OCI-LY1 (cell line): ENCODE measurements at regions not wholly inside any gene's neighbourhood (a gene's known extent, or its start where the extent isn't known, plus 50 kb on each side); places are given as distances from the start of the nearest gene placed in this dataset.

Source experiments
- H2AFZ ChIP-seq: fragments of 200-600 bp; sonication (generic), shearing (Covaris generic); 2 replicates; pipeline ENCODE4 v1.6.0; 2014; ENCODE audit warnings: antibody characterized with exemption, mild to moderate bottlenecking, low read length
- H3F3A ChIP-seq: fragments of 200-600 bp; sonication (generic), shearing (Covaris generic); 2 replicates; pipeline ENCODE4 v1.6.0; 2014; ENCODE audit warnings: mild to moderate bottlenecking, antibody characterized with exemption, low read length, moderate library complexity; ENCODE audit not compliant: insufficient read depth
- H3K27ac ChIP-seq: fragments of 200-600 bp; sonication (generic); 2 replicates; pipeline ENCODE4 v1.5.1; 2014; ENCODE audit warnings: low read length, mixed run types, mild to moderate bottlenecking, low read depth; ENCODE audit not compliant: poor library complexity, severe bottlenecking
- H3K27me3 ChIP-seq: fragments of 200-600 bp; sonication (generic); 2 replicates; pipeline ENCODE4 v1.6.0; 2014; ENCODE audit warnings: antibody characterized with exemption, mild to moderate bottlenecking, low read length, moderate library complexity; ENCODE audit not compliant: insufficient read depth
- H3K36me3 ChIP-seq: fragments of 200-600 bp; sonication (generic); 2 replicates; pipeline ENCODE4 v1.6.1; 2014; ENCODE audit warnings: mild to moderate bottlenecking, antibody characterized with exemption, low read length, moderate library complexity, mixed read lengths; ENCODE audit not compliant: insufficient read depth
- H3K4me1 ChIP-seq: fragments of 200-600 bp; sonication (generic); 2 replicates; pipeline ENCODE4 v1.5.1; 2014; ENCODE audit warnings: mild to moderate bottlenecking, low read length, moderate library complexity; ENCODE audit not compliant: insufficient read depth, severe bottlenecking
- H3K4me2 ChIP-seq: fragments of 200-600 bp; sonication (generic), shearing (Covaris generic); 2 replicates; pipeline ENCODE4 v1.6.1; 2014; ENCODE audit warnings: low read length
- H3K4me3 ChIP-seq: fragments of 200-600 bp; sonication (generic); 2 replicates; pipeline ENCODE4 v1.5.1; 2014; ENCODE audit warnings: low read length, low read depth, mild to moderate bottlenecking, mixed read lengths; ENCODE audit not compliant: poor library complexity, severe bottlenecking
- H3K79me2 ChIP-seq: fragments of 200-600 bp; shearing (Covaris generic); 2 replicates; pipeline ENCODE4 v1.6.1; 2016; ENCODE audit warnings: mixed run types, low read length, mixed read lengths; ENCODE audit not compliant: insufficient read depth
- H3K9ac ChIP-seq: fragments of 200-600 bp; sonication (generic), shearing (Covaris generic); 2 replicates; pipeline ENCODE4 v1.6.1; 2014; ENCODE audit warnings: mild to moderate bottlenecking, low read length, mixed read lengths
- H3K9me2 ChIP-seq: fragments of 200-600 bp; sonication (generic), shearing (Covaris generic); 2 replicates; pipeline ENCODE4 v1.6.1; 2014; ENCODE audit warnings: low read depth, mild to moderate bottlenecking, low read length, mixed read lengths
- H3K9me3 ChIP-seq: fragments of 200-600 bp; shearing (Covaris generic); 2 replicates; pipeline ENCODE4 v1.6.1; 2014; ENCODE audit warnings: low read length, mixed read lengths
- H4K20me1 ChIP-seq: fragments of 200-600 bp; sonication (generic), shearing (Covaris generic); 2 replicates; pipeline ENCODE4 v1.6.0; 2016; ENCODE audit warnings: mild to moderate bottlenecking, low read length; ENCODE audit not compliant: insufficient read depth
- EZH2 ChIP-seq: fragments of 200-600 bp; sonication (generic), shearing (Covaris generic); IDR thresholded peaks from 2 replicates; pipeline ENCODE4 v1.8.0; 2017; ENCODE audit warnings: borderline replicate concordance, mixed run types, mild to moderate bottlenecking, antibody characterized with exemption, low read length, moderate library complexity, mixed read lengths
- TF ChIP-seq, protein P1 (sequence below): fragments of 200-600 bp; sonication (generic), shearing (Covaris generic); IDR thresholded peaks from 2 replicates; pipeline ENCODE4 v1.5.1; 2017; ENCODE audit warnings: mild to moderate bottlenecking, antibody characterized with exemption, low read length, moderate library complexity, mixed read lengths

DNA sequence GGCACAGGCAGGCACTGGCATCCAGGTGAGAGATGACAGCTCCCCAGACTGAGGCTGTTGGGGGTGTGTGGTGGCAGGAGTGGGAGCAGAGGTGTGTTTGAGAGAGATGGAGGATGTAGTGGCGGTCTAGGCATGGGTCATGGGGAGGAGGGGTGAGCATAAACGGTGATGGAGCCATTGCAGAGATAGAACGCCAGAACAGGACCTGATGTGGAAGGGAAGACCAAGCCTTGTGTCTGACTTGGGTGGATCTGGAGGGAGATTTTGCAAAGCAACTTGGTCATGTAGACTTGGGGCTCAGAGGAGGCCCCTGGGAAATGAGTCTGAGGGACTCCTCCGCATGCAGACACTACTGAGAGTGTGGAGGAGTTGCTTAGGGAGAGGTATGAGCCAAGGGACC lies 50.0 kb upstream of the CLDN5 start:
- H3K9me3 ChIP-seq: no peaks in the 10 kb centered on the region
- H3K4me1 ChIP-seq: no peaks in the 10 kb centered on the region
- H3F3A ChIP-seq: no peaks in the 10 kb centered on the region
- H3K27me3 ChIP-seq: peaks cover 8% of the 10 kb centered on the region; the same call in 1 of the 2 replicates
- H3K79me2 ChIP-seq: no peaks in the 10 kb centered on the region
- H4K20me1 ChIP-seq: no peaks in the 10 kb centered on the region
- H3K9me2 ChIP-seq: no peaks in the 10 kb centered on the region
- H3K4me3 ChIP-seq: no peak overlapping the region
- H3K4me2 ChIP-seq: no peak overlapping the region
- no peak overlapping the region for H3K9ac ChIP-seq
- H3K27ac ChIP-seq: no peak overlapping the region
- H3K36me3 ChIP-seq: no peaks in the 10 kb centered on the region
- TF ChIP-seq, protein P1, sequence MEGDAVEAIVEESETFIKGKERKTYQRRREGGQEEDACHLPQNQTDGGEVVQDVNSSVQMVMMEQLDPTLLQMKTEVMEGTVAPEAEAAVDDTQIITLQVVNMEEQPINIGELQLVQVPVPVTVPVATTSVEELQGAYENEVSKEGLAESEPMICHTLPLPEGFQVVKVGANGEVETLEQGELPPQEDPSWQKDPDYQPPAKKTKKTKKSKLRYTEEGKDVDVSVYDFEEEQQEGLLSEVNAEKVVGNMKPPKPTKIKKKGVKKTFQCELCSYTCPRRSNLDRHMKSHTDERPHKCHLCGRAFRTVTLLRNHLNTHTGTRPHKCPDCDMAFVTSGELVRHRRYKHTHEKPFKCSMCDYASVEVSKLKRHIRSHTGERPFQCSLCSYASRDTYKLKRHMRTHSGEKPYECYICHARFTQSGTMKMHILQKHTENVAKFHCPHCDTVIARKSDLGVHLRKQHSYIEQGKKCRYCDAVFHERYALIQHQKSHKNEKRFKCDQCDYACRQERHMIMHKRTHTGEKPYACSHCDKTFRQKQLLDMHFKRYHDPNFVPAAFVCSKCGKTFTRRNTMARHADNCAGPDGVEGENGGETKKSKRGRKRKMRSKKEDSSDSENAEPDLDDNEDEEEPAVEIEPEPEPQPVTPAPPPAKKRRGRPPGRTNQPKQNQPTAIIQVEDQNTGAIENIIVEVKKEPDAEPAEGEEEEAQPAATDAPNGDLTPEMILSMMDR: no peak
- TF ChIP-seq EZH2: no peak
- no peak overlapping the region for H2AFZ ChIP-seq

DNA sequence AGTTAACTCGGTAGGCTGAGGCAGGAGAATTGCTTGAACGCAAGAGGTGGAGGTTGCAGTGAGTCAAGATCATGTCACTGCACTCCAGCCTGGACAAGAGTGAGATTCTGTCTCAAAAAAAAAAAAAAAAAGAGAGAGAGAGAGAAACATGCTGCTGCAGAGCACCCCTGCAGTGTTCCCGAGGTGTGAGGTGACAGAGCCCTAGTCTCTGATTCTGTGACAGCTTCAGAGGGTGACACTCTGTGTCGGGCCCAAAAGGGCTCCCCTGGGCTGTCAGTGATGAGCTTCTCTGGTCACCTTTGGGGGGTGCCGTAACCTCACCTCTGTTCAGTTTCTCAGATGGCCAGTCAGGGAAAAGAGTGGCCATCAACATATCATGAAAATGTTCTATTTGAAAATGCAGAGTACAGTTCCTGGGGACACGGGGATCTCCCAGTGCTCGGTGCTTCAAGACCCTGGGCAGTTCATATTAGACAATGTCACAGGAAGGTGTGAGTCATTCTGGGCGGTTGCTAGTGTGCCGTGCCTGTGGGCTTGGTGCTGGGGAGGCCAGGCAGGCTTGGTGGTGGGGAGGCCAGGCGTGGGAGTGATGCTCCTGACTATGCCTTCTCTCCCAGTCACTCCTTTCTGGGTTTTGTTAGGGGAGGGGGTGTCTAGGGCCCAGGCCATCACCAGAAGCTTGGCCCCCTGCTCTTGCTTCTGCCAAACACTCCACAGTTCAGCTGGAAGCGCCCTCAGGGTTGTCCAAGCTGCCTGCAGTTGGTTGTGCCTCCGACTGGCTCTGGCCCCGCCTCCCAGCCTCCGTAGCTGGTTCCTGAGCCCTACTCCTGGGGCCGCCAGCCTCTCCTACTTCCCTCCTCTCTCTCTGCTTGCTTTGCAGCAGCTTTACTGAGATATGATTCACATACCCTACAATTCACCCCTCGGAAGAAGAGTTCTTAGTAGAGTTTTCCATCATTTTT lies 52.5 kb upstream of the CLDN5 start:
- Histone ChIP-seq H3K36me3 (no peaks in the 10 kb centered on the region), H3K9me2 (no peaks in the 10 kb centered on the region), H3K79me2 (no peaks in the 10 kb centered on the region), H3K4me3 (no peak overlapping the region), H3K9me3 (no peaks in the 10 kb centered on the region), H3K4me2 (no peak overlapping the region), H3K4me1 (no peaks in the 10 kb centered on the region), H2AFZ (no peak overlapping the region), H4K20me1 (no peaks in the 10 kb centered on the region), H3F3A (no peaks in the 10 kb centered on the region), H3K9ac (no peak overlapping the region), H3K27me3 (peaks cover 8% of the 10 kb centered on the region; the same call in 1 of the 2 replicates), H3K27ac (no peak overlapping the region)
- TF ChIP-seq EZH2: no peak
- TF ChIP-seq, protein P1: no peak

DNA sequence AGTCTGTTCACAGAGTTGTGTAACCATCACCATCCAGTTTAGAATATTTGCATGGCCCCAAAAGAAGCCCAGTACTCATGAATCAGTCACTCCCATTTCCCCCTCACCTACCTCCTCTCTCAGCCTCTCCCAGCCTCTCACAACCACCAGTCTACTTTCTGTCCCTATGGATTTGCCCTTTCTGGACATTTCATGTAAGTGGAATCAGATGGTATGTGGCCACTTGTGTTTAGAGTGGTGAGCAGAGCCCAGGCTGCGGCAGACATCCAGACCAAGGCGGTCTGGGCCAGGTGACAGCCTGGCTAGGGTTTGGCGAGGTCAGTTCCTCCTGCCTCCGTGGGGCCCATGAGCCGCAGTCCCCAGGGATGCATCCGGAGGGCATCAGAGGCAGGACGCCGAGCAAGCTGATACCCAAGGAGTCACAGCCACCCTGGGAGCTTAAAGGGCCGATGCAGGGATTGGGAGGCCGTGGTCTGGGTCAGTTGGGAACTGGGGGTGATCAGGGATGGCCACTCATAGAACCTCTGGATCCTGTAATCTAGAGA lies 53.3 kb upstream of the CLDN5 start:
- Histone ChIP-seq H3K27ac (no peak overlapping the region), H3F3A (no peaks in the 10 kb centered on the region), H4K20me1 (no peaks in the 10 kb centered on the region), H3K36me3 (no peaks in the 10 kb centered on the region), H3K4me1 (no peaks in the 10 kb centered on the region), H3K79me2 (no peaks in the 10 kb centered on the region), H2AFZ (no peak overlapping the region), H3K4me2 (no peak overlapping the region), H3K4me3 (no peak overlapping the region), H3K27me3 (peaks cover 8% of the 10 kb centered on the region; the same call in 1 of the 2 replicates), H3K9me2 (no peaks in the 10 kb centered on the region), H3K9me3 (no peaks in the 10 kb centered on the region), H3K9ac (no peak overlapping the region)
- TF ChIP-seq EZH2: no peak
- TF ChIP-seq, protein P1: no peak
